WERI-Rb-1 (cell line): ENCODE measurements at regions not wholly inside any gene's neighbourhood (a gene's known extent, or its start where the extent isn't known, plus 50 kb on each side); places are given as distances from the start of the nearest gene placed in this dataset.

Source experiments
- DNase-seq: peaks from one replicate; pipeline ENCODE4 v3.0.0-alpha.2; 2020
- H3K27ac ChIP-seq: fragments of 250-450 bp; sonication (Bioruptor Pico); 2 replicates; pipeline ENCODE4 v1.5.1; 2020; ENCODE audit warnings: mild to moderate bottlenecking, moderate library complexity
- H3K27me3 ChIP-seq: fragments of 250-450 bp; sonication (Bioruptor Pico); 2 replicates; pipeline ENCODE4 v1.5.1; 2021; ENCODE audit warnings: mild to moderate bottlenecking, low read depth, moderate library complexity; ENCODE audit not compliant: insufficient read depth, severe bottlenecking
- H3K36me3 ChIP-seq: fragments of 250-450 bp; sonication (Bioruptor Pico); 2 replicates; pipeline ENCODE4 v1.5.1; 2020; ENCODE audit warnings: mild to moderate bottlenecking, moderate library complexity
- H3K4me3 ChIP-seq: 2 replicates; pipeline ENCODE4 v1.5.1; 2011; ENCODE audit warnings: low read depth, mild to moderate bottlenecking, control low read depth, low read length
- H3K9me3 ChIP-seq: fragments of 250-450 bp; sonication (Bioruptor Pico); 2 replicates; pipeline ENCODE4 v1.5.1; 2021; ENCODE audit warnings: mild to moderate bottlenecking, moderate library complexity; ENCODE audit not compliant: severe bottlenecking
- CTCF ChIP-seq: IDR thresholded peaks from 2 replicates; pipeline ENCODE4 v1.5.1; 2011; ENCODE audit warnings: low read depth, mild to moderate bottlenecking, control low read depth, inconsistent platforms, low read length

- Histone ChIP-seq H3K9me3 (no peaks in the 10 kb centered on the region), H3K27me3 (no peaks in the 10 kb centered on the region), H3K27ac (no peak overlapping the region), H3K4me3 (no peak overlapping the region), H3K36me3 (no peaks in the 10 kb centered on the region)
- DNase-seq, result no peak
- no peak for TF ChIP-seq CTCF
These were observed 225.4 kb downstream of the PCDH7 start for GRCh38 chr4:30945586-30945985.

DNA sequence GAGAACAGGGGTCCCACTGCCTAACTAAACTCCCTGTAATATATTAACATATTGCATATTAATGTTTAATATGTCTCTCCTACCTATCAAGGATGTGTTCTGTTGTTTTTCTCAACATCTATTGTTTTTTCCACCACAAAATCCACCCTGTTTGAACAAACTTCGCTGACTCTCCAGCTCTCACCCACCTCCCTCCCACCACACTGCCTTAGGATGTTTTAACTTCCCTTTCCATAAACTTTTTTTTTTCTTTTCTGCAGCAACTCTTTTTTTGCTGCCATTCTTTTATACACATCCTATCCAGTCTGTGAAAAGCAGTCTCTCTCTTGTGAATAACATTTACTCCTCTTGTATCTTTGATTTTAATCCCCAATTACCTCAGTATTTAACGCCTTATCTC lies 226.1 kb downstream of the PCDH7 start:
- no peak overlapping the region for H3K4me3 ChIP-seq
- no peaks in the 10 kb centered on the region for H3K36me3 ChIP-seq
- H3K27me3 ChIP-seq, result no peaks in the 10 kb centered on the region
- H3K9me3 ChIP-seq, result no peaks in the 10 kb centered on the region
- no peak for DNase-seq
- no peak overlapping the region for H3K27ac ChIP-seq
- TF ChIP-seq CTCF, result no peak

- H3K36me3 ChIP-seq, result no peaks in the 10 kb centered on the region
- no peak for DNase-seq
These were observed 228.5 kb downstream of the PCDH7 start for GRCh38 chr4:30948653-30949052.

DNA sequence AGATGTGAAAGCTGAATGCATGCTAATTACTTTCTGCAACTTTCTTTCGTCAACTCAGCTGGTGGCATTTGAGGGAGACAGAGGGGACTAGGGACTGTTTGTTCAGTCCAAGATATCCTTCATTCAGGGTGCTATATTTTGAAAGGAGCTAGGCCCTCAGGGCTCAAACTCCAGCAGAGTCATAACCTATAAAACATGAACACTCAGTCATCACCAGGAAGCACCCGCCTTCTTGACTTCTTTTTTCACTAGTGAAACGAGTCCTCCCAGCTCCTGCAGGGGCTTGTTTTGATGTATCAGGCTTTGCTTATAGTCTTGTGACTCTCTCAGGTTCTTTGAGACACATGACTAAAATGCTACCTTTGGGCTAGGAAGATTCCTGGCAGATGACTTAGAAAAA lies 230.6 kb downstream of the PCDH7 start:
- no peak for TF ChIP-seq CTCF
- no peak for DNase-seq
- no peaks in the 10 kb centered on the region for H3K36me3 ChIP-seq
- H3K4me3 ChIP-seq, result no peak overlapping the region
- H3K27me3 ChIP-seq, result no peaks in the 10 kb centered on the region
- no peak overlapping the region for H3K27ac ChIP-seq
- H3K9me3 ChIP-seq, result no peaks in the 10 kb centered on the region

More at GRCh38 chr4:30948653-30949052, 228.5 kb downstream of the PCDH7 start:
- no peaks in the 10 kb centered on the region for H3K27me3 ChIP-seq
- no peak overlapping the region for H3K4me3 ChIP-seq
- no peak overlapping the region for H3K27ac ChIP-seq
- H3K9me3 ChIP-seq, result no peaks in the 10 kb centered on the region
- TF ChIP-seq CTCF, result no peak

DNA sequence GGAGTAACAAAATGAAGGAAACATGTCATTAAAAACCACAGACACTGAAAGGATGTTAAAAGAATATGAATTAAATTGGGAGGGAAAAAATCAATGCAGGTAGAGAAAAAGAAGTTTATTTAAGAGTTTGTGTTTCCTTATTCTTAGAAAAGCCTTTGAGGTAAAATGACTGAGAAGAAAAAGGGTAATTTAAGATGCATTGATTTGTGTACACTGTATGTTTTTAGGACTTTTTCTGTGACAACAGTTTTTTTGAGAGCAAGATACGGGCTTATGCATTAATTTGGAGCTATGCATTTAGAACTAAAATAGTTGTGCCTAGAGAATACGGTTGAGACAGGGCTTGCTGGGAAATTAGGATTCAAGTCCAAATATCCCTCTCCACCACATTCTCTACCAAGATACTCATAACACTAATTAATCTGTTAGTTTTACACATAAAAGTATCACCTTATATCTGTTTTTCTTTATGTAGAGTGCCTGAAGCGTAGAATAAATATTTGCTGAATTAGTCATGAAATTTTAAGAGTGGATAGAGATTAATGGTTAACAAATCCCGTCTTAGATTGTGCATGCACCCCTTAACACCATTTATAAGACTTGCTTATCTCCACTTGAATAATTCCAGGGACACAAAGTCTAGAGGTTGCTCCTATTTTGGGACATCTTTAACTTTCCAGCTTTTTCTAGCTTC lies 232.5 kb downstream of the PCDH7 start:
- DNase-seq, result no peak
- Histone ChIP-seq H3K36me3 (no peaks in the 10 kb centered on the region), H3K27me3 (no peaks in the 10 kb centered on the region), H3K27ac (no peak overlapping the region), H3K9me3 (no peaks in the 10 kb centered on the region), H3K4me3 (no peak overlapping the region)
- no peak for TF ChIP-seq CTCF

DNA sequence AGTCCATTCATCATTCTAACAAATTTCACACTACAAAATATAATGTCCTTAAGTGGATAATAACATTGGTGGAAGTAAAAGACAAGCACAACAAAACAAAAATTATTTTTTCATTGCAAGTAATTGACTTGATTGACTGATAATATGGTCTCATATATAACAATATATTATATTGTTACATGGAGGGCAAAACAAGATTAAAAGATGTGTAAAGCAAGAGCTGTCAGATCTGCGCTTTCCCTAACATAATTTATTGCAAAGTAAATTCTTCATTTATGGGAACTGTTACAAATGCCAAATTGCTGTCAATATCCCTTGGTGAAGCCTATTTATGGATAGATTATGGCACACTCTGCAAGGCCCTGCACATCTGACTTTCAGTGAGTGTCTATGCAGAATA lies 233.6 kb downstream of the PCDH7 start:
- H3K4me3 ChIP-seq, result no peak overlapping the region
- H3K27ac ChIP-seq, result no peak overlapping the region
- no peaks in the 10 kb centered on the region for H3K36me3 ChIP-seq
- H3K9me3 ChIP-seq, result no peaks in the 10 kb centered on the region
- no peak for DNase-seq
- no peaks in the 10 kb centered on the region for H3K27me3 ChIP-seq
- TF ChIP-seq CTCF, result no peak
